GM06990 (cell line): ENCODE measurements at regions not wholly inside any gene's neighbourhood (a gene's known extent, or its start where the extent isn't known, plus 50 kb on each side); places are given as distances from the start of the nearest gene placed in this dataset.

Experiments
- DNase-seq: peaks from one replicate; pipeline ENCODE4 v3.0.0-alpha.2; 2011; ENCODE audit not compliant: insufficient read length; ENCODE audit errors: extremely low read depth
- H3K27me3 ChIP-seq: replicated peaks from 2 replicates; pipeline ENCODE4 v1.6.0; 2011; ENCODE audit warnings: low read length; ENCODE audit not compliant: control insufficient read depth, insufficient read depth
- H3K36me3 ChIP-seq: 2 replicates; pipeline ENCODE4 v1.5.1; 2011; ENCODE audit warnings: low read length; ENCODE audit not compliant: control insufficient read depth, insufficient read depth
- H3K4me3 ChIP-seq: replicated peaks from 2 replicates; pipeline ENCODE4 v1.5.1; 2011; ENCODE audit warnings: low read depth, mild to moderate bottlenecking, control low read depth, low read length
- TF ChIP-seq, protein P1 (sequence below): IDR thresholded peaks from 2 replicates; pipeline ENCODE4 v1.5.1; 2011; ENCODE audit warnings: low read length, control low read depth, mild to moderate bottlenecking, inconsistent platforms; ENCODE audit not compliant: insufficient read depth, poor library complexity, severe bottlenecking

DNA sequence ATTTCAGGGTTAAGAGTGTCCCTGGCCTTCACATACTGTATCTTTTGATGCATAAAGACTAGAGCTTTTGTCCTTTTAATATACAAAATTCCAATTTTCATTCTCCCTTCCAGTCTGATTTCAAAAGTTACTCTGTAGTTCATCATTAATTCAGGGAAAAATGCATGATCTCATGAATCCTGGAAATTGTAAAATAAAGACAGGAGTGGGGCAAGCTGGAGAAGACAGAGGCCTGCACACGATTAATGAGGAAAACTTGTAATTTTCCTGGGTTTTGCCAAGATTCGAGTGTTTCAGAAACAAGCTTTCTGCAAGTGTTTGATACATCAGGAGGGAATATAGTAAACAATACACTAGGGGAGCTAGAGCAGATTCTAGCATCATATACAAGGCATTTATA is 947.9 kb downstream of the FAT4 start:
- no peak for DNase-seq
- H3K4me3 ChIP-seq, result no peak overlapping the region
- H3K27me3 ChIP-seq, result no peaks in the 10 kb centered on the region
- TF ChIP-seq, protein P1, sequence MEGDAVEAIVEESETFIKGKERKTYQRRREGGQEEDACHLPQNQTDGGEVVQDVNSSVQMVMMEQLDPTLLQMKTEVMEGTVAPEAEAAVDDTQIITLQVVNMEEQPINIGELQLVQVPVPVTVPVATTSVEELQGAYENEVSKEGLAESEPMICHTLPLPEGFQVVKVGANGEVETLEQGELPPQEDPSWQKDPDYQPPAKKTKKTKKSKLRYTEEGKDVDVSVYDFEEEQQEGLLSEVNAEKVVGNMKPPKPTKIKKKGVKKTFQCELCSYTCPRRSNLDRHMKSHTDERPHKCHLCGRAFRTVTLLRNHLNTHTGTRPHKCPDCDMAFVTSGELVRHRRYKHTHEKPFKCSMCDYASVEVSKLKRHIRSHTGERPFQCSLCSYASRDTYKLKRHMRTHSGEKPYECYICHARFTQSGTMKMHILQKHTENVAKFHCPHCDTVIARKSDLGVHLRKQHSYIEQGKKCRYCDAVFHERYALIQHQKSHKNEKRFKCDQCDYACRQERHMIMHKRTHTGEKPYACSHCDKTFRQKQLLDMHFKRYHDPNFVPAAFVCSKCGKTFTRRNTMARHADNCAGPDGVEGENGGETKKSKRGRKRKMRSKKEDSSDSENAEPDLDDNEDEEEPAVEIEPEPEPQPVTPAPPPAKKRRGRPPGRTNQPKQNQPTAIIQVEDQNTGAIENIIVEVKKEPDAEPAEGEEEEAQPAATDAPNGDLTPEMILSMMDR, result no peak
- no peaks in the 10 kb centered on the region for H3K36me3 ChIP-seq

DNA sequence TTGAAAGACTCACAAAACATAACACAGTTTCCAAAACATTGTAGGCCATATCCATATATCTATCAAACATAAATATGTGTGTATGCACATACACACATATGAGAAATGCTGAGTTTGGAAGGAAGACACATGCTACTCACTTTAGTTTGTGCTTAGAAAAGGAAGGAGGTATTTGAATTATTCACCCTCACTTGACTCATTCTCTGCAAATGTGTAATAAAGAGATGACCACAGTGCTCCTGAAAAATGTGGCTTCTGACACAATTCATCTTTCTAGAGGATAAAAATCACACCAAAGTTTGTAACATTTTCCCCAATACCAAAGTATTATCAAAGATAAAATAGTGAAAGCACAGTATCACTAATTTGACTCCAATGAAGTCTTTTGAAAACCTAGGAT is 950.1 kb downstream of the FAT4 start:
- Histone ChIP-seq H3K27me3 (no peaks in the 10 kb centered on the region), H3K36me3 (no peaks in the 10 kb centered on the region), H3K4me3 (no peak overlapping the region)
- TF ChIP-seq, protein P1, result no peak
- no peak for DNase-seq

DNA sequence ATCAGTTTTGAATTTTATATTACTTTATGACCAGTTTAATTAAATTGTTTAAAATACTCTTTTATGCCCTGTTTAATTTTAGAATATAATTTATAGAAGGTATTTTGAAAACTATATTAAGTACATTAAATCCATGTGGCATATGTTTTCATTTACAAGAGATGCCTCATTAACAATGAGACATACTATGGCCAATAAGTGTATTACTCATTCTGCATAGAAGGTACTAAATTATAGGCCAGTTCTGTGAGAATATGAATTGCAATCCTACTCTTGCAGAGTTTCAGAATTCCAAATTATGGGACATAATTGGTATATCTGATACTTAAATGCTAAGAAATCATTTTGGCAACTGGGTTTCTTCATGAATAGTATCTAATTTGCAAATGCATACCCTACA is 951.1 kb downstream of the FAT4 start:
- TF ChIP-seq, protein P1, result no peak
- no peak for DNase-seq

DNA sequence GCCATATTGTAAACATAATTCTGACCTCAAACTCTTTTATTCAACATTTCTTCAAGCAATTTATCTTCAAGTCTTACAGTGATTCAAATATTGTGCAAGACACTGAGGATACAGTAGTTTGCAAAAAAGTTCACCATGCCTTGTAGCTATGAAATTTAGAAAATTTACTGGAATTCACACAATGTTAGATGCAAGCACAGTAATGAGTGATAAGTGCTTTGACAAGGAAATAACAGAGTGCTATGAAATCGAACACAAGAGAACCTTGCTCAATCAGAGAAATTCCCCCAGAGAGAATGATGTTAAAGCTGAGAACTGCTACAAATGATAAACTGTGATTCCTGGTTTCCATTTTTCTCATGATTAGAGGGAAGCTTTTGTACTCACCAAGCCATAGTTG is 952.9 kb downstream of the FAT4 start:
- TF ChIP-seq, protein P1, result no peak
- no peak for DNase-seq
- no peaks in the 10 kb centered on the region for H3K36me3 ChIP-seq
- H3K4me3 ChIP-seq, result no peak overlapping the region
- no peaks in the 10 kb centered on the region for H3K27me3 ChIP-seq

More for the DNA sequence above, 951.1 kb downstream of the FAT4 start:
- H3K27me3 ChIP-seq, result no peaks in the 10 kb centered on the region
- H3K36me3 ChIP-seq, result no peaks in the 10 kb centered on the region
- no peak overlapping the region for H3K4me3 ChIP-seq

DNA sequence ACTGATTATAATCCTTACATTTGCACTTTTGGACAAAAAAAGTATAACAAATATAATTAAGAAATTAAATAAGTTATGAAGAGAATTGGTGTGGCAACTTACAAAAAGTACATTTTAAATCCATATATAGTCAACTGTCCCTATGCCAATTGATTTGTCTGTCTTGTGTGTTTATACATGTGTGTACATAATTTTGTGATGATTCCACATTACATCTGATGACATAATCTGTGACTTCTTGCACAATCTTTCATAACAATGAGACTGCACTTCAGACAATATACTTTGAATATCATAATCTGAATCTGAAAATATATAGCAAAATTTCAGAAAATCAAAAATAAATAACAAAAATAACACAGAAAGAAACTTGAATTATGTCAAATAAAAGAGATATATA is 953.4 kb downstream of the FAT4 start:
- TF ChIP-seq, protein P1, result no peak
- Histone ChIP-seq H3K36me3 (no peaks in the 10 kb centered on the region), H3K27me3 (no peaks in the 10 kb centered on the region), H3K4me3 (no peak overlapping the region)
- DNase-seq, result no peak

DNA sequence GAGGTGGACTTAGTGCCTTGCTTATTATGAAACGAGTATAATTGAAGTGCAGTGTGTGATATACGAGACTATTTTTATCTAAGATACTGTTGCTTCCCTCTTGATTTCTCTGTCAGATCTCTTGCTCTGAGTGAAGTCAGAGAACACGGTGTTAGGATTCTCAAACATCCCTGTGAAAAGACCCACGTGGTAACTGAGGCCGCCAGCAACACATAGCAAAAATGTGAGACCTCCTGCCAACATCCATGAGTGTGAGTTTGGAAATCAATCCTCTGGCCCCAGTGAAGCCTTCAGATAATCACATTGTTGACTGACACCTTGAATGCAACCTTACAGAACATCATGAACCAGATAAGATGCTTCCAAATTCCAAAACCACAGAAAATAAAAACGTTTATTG is 954.4 kb downstream of the FAT4 start:
- Histone ChIP-seq H3K27me3 (no peaks in the 10 kb centered on the region), H3K4me3 (no peak overlapping the region), H3K36me3 (no peaks in the 10 kb centered on the region)
- DNase-seq, result no peak
- TF ChIP-seq, protein P1, result no peak
